Progenitor cell of endocrine pancreas (in vitro differentiated cells): ENCODE measurements at regions not wholly inside any gene's neighbourhood (a gene's known extent, or its start where the extent isn't known, plus 50 kb on each side); places are given as distances from the start of the nearest gene placed in this dataset.

Experiments used
- DNase-seq: peaks from one replicate; pipeline ENCODE4 v3.0.0; 2021; ENCODE audit warnings: low spot score; ENCODE audit not compliant: unreplicated experiment
- H3K27ac Mint-ChIP-seq: 2 replicates; pipeline ENCODE4 v1.8.0; 2021; ENCODE audit warnings: mild to moderate bottlenecking, moderate library complexity, mixed read lengths
- H3K27me3 Mint-ChIP-seq: 2 replicates; pipeline ENCODE4 v1.8.0; 2021; ENCODE audit warnings: mixed read lengths
- H3K36me3 Mint-ChIP-seq: 2 replicates; pipeline ENCODE4 v1.8.0; 2022; ENCODE audit warnings: mixed read lengths; ENCODE audit not compliant: insufficient read depth
- H3K4me1 Mint-ChIP-seq: 2 replicates; pipeline ENCODE4 v1.8.0; 2021; ENCODE audit warnings: low read depth, mixed read lengths
- H3K4me3 Mint-ChIP-seq: 2 replicates; pipeline ENCODE4 v1.8.0; 2021; ENCODE audit warnings: low read depth, mild to moderate bottlenecking, moderate library complexity, mixed read lengths
- H3K9me3 Mint-ChIP-seq: 2 replicates; pipeline ENCODE4 v1.8.0; 2021; ENCODE audit warnings: low read depth, mixed read lengths
- TF ChIP-seq, protein P1 (sequence below): fragments of 200-600 bp; sonication (generic); IDR thresholded peaks from one replicate; pipeline ENCODE4 v1.5.0; 2021; ENCODE audit warnings: antibody characterized with exemption, mild to moderate bottlenecking; ENCODE audit not compliant: unreplicated experiment

DNA sequence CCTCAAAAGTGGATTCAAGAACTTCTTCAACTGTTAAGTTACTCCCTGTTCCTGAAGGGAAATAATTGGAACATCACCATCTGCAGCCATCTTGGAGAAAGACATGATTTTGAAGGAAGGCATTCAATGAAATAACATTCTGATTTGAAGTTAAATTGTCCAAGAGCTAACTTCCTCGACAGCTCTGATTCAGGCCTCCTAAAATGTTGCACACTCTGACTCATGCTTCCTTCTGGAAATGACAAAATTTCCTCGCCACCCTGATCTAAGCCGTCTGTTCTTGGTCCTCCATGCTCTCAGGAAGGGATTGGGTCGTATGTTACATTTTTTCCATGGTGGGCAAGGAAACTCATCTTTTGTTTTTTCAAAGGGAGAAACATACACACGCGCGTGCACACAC, 496.9 kb upstream of the DIPK2B start:
- TF ChIP-seq, protein P1, sequence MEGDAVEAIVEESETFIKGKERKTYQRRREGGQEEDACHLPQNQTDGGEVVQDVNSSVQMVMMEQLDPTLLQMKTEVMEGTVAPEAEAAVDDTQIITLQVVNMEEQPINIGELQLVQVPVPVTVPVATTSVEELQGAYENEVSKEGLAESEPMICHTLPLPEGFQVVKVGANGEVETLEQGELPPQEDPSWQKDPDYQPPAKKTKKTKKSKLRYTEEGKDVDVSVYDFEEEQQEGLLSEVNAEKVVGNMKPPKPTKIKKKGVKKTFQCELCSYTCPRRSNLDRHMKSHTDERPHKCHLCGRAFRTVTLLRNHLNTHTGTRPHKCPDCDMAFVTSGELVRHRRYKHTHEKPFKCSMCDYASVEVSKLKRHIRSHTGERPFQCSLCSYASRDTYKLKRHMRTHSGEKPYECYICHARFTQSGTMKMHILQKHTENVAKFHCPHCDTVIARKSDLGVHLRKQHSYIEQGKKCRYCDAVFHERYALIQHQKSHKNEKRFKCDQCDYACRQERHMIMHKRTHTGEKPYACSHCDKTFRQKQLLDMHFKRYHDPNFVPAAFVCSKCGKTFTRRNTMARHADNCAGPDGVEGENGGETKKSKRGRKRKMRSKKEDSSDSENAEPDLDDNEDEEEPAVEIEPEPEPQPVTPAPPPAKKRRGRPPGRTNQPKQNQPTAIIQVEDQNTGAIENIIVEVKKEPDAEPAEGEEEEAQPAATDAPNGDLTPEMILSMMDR, result no peak
- DNase-seq, result no peak
- Mint-ChIP-seq H3K36me3 (no peaks in the 10 kb centered on the region), H3K27ac (no peak overlapping the region), H3K4me1 (no peaks in the 10 kb centered on the region), H3K9me3 (peaks cover 34% of the 10 kb centered on the region), H3K4me3 (no peak overlapping the region), H3K27me3 (no peaks in the 10 kb centered on the region)

DNA sequence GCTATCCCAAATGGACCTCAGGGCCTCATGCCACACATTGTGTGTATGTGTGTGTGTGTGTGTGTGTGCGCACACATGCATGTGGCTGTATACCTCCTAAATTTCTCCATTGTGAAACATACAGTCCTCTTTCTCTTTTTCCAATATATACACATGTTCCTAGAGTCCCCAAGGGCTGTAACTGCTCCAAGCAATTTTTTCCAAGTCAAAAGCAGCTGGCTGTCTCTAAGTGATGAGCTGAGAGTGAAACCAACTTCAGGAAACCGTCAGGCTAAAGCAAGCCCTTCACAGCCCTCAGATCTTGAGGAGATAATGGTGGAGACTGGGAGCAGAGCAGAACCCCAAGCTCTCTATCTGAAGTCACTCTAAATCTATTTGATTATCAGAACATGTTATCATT, 496.1 kb upstream of the DIPK2B start:
- H3K36me3 Mint-ChIP-seq, result no peaks in the 10 kb centered on the region
- no peaks in the 10 kb centered on the region for H3K4me1 Mint-ChIP-seq
- no peak overlapping the region for H3K27ac Mint-ChIP-seq
- no peak overlapping the region for H3K4me3 Mint-ChIP-seq
- H3K9me3 Mint-ChIP-seq, result peaks cover 36% of the 10 kb centered on the region
- TF ChIP-seq, protein P1, result no peak
- no peaks in the 10 kb centered on the region for H3K27me3 Mint-ChIP-seq
- DNase-seq, result no peak

DNA sequence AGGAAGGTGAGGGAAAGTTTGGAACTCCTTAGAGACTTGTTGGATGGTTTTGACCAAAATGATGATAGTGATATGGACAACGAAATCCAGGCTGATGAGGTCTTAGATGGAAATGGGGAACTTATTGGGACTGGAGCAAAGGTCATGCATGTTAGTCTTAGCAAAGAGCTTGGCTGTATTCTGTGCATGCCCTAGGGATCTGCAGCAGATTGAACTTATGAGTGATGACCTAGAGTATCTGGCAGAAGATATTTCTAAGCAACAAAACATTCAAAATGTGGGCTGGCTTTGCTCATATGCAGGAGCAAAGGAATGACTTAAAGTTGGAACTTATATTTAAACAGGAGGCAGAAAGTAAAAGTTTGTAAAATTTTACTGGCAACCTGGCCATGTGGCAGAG, 489.3 kb upstream of the DIPK2B start:
- Mint-ChIP-seq H3K36me3 (no peaks in the 10 kb centered on the region), H3K27ac (no peak overlapping the region), H3K4me3 (no peak overlapping the region), H3K4me1 (no peaks in the 10 kb centered on the region), H3K27me3 (no peaks in the 10 kb centered on the region), H3K9me3 (peaks cover 31% of the 10 kb centered on the region)
- TF ChIP-seq, protein P1, result no peak
- DNase-seq, result no peak

DNA sequence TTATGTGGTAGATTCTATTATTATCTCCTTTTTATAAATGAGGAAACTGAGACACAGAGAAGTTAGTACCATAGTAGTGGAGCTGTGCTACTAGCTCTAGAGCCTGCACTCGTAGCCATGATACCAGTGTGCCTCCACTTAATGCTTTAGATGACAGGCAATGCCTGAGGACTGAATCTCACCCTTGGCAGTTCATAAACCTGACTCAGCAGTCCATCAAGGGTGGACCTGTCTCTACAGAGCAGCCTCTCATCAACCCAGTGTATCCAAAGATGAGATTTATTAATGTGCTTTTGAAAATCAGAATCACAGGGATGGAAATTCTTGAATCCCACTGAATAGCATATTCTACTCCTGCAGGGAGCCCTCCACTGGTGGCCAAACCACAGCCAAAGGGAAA, 483.2 kb upstream of the DIPK2B start:
- no peak overlapping the region for H3K27ac Mint-ChIP-seq
- H3K9me3 Mint-ChIP-seq, result peaks cover 16% of the 10 kb centered on the region
- no peak overlapping the region for H3K4me3 Mint-ChIP-seq
- H3K4me1 Mint-ChIP-seq, result no peaks in the 10 kb centered on the region
- DNase-seq, result no peak
- TF ChIP-seq, protein P1, result no peak
- no peaks in the 10 kb centered on the region for H3K36me3 Mint-ChIP-seq
- H3K27me3 Mint-ChIP-seq, result no peaks in the 10 kb centered on the region

DNA sequence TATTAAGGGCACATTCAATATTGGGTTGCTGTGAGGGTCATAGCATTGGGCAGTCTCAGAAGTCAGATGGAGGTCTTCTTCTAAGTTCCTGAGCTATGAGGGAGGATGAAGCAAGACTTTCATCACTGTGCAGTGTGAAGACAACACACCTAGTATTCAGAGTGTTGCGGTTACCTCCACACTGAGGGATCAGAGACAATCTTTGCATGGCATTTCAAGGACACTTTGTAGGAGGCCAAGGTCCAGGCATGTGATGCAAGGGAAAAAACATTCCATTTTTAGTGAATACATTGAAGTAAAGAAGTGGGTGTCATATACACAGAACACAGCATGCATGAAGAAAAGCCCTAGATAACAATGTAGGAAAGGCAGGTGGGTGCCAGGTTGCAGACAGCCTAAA, 481.2 kb upstream of the DIPK2B start:
- Mint-ChIP-seq H3K4me3 (no peak overlapping the region), H3K9me3 (peaks cover 15% of the 10 kb centered on the region), H3K27ac (no peak overlapping the region), H3K4me1 (no peaks in the 10 kb centered on the region), H3K36me3 (no peaks in the 10 kb centered on the region), H3K27me3 (no peaks in the 10 kb centered on the region)
- DNase-seq, result no peak
- TF ChIP-seq, protein P1, result no peak
